ENCODE measurements at regions not wholly inside any gene's neighbourhood (a gene's known extent, or its start where the extent isn't known, plus 50 kb on each side); places are given as distances from the start of the nearest gene placed in this dataset.

GRCh38 chr12:85448548-85449139, 168.6 kb downstream of the ALX1 start:
- Histone ChIP-seq H3K36me3 (no peaks in the 10 kb centered on the region), H3K4me1 (replicated peaks) (no peaks in the 10 kb centered on the region), H3K9me3 (no peaks in the 10 kb centered on the region), H3K27ac (no peak overlapping the region), H3K4me3 (no peak overlapping the region), H3K27me3 (replicated peaks; ENCODE audit: insufficient read depth) (no peaks in the 10 kb centered on the region)
- intact Hi-C loops (cut with DNase I): no loop called here
- 37% methylated on average over 4 of the region's 4 CpGs for WGBS
- TF ChIP-seq POLR2A (IDR thresholded peaks at IDR 0.05): no peak
- TF ChIP-seq, protein P1, sequence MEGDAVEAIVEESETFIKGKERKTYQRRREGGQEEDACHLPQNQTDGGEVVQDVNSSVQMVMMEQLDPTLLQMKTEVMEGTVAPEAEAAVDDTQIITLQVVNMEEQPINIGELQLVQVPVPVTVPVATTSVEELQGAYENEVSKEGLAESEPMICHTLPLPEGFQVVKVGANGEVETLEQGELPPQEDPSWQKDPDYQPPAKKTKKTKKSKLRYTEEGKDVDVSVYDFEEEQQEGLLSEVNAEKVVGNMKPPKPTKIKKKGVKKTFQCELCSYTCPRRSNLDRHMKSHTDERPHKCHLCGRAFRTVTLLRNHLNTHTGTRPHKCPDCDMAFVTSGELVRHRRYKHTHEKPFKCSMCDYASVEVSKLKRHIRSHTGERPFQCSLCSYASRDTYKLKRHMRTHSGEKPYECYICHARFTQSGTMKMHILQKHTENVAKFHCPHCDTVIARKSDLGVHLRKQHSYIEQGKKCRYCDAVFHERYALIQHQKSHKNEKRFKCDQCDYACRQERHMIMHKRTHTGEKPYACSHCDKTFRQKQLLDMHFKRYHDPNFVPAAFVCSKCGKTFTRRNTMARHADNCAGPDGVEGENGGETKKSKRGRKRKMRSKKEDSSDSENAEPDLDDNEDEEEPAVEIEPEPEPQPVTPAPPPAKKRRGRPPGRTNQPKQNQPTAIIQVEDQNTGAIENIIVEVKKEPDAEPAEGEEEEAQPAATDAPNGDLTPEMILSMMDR (IDR thresholded peaks at IDR 0.05): peak in 3 of 4 experiments; percentile 32 to 66 (median 56)
- no peak for DNase-seq (ENCODE audit: low spot score)

DNA sequence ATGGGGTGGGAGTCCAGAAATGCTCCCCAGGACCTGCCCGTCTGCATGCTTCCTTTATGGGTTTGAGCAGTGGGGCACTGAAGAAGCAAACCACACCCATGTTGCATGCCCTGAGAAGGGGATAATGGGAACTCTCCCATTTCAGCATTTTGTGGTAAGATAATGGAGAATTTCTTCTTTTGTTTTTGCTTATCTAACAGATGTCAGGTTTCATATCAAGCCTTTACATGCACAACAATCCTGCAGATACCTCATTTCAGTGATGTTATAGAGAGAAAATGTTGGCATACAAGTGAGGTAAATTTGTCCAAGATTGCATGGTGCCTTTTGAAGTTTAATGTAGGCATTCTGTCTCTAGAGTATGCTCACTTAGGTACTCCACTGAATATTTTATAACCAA, 177.0 kb downstream of the ALX1 start:
- intact Hi-C loops (cut with DNase I): no loop called here
- H3K4me1 ChIP-seq (replicated peaks): no peaks in the 10 kb centered on the region
- H3K27ac ChIP-seq: no peak overlapping the region
- H3K9me3 ChIP-seq: no peaks in the 10 kb centered on the region
- no peak for DNase-seq (ENCODE audit: low spot score)
- no peak overlapping the region for H3K4me3 ChIP-seq
- no peaks in the 10 kb centered on the region for H3K36me3 ChIP-seq
- H3K27me3 ChIP-seq (replicated peaks; ENCODE audit: insufficient read depth): no peaks in the 10 kb centered on the region
- TF ChIP-seq, protein P1 (IDR thresholded peaks at IDR 0.05): no peak
- TF ChIP-seq POLR2AphosphoS5 (IDR thresholded peaks at IDR 0.05) (no peak), POLR2A (IDR thresholded peaks at IDR 0.05) (no peak)
- 76% methylated on average over 1 of the region's 1 CpG for WGBS

- Histone ChIP-seq H3K27me3 (replicated peaks; ENCODE audit: insufficient read depth) (no peaks in the 10 kb centered on the region), H3K36me3 (no peaks in the 10 kb centered on the region), H3K4me3 (no peak overlapping the region), H3K9me3 (no peaks in the 10 kb centered on the region), H3K27ac (no peak overlapping the region), H3K4me1 (replicated peaks) (no peaks in the 10 kb centered on the region)
- no peak for DNase-seq (ENCODE audit: low spot score)
- 58% methylated on average over 4 of the region's 4 CpGs for WGBS
- intact Hi-C loops (cut with DNase I): no loop called here
- TF ChIP-seq, protein P1 (IDR thresholded peaks at IDR 0.05): no peak
- TF ChIP-seq POLR2A (IDR thresholded peaks at IDR 0.05): no peak
- TF ChIP-seq POLR2AphosphoS5 (IDR thresholded peaks at IDR 0.05): no peak
These were observed 181.1 kb downstream of the ALX1 start for GRCh38 chr12:85461127-85461526.

DNA sequence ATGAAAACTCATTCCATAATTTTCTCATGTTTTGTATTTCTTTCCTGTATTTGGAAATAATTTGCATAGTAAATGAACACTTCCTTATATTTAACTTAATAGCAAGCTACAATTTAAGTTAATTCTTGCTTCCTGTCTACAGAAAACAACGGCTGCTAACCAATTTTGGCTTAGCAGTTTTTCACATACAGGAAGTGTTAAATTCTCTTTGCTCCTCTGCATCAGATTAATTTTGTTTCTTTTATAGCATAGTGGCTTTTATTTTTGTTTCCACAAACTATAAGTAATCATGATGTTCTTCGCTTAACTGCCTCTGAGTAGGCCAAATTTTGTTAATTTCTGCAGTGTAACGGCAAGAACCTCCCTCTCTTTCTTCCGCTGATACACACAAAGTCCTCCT, 182.9 kb downstream of the ALX1 start:
- Histone ChIP-seq H3K4me3 (no peak overlapping the region), H3K36me3 (no peaks in the 10 kb centered on the region), H3K27me3 (replicated peaks; ENCODE audit: insufficient read depth) (no peaks in the 10 kb centered on the region), H3K4me1 (replicated peaks) (no peaks in the 10 kb centered on the region), H3K27ac (no peak overlapping the region), H3K9me3 (no peaks in the 10 kb centered on the region)
- 91% methylated on average over 4 of the region's 4 CpGs for WGBS
- no peak for DNase-seq (ENCODE audit: low spot score)
- intact Hi-C loops (cut with DNase I): no loop called here
- TF ChIP-seq POLR2A (IDR thresholded peaks at IDR 0.05): no peak
- TF ChIP-seq, protein P1 (IDR thresholded peaks at IDR 0.05): no peak
- TF ChIP-seq POLR2AphosphoS5 (IDR thresholded peaks at IDR 0.05): no peak

- Histone ChIP-seq H3K27me3 (replicated peaks; ENCODE audit: insufficient read depth) (no peaks in the 10 kb centered on the region), H3K4me1 (replicated peaks) (no peaks in the 10 kb centered on the region), H3K36me3 (no peaks in the 10 kb centered on the region), H3K9me3 (no peaks in the 10 kb centered on the region), H3K4me3 (no peak overlapping the region), H3K27ac (no peak overlapping the region)
- intact Hi-C loops (cut with DNase I): no loop called here
- no peak for DNase-seq (ENCODE audit: low spot score)
- TF ChIP-seq POLR2AphosphoS5 (IDR thresholded peaks at IDR 0.05): no peak
- TF ChIP-seq POLR2A (IDR thresholded peaks at IDR 0.05): no peak
- TF ChIP-seq, protein P1 (IDR thresholded peaks at IDR 0.05): no peak
These were observed 186.9 kb downstream of the ALX1 start for GRCh38 chr12:85466890-85467289.
